ENCODE measurements at regions not wholly inside any gene's neighbourhood (a gene's known extent, or its start where the extent isn't known, plus 50 kb on each side); places are given as distances from the start of the nearest gene placed in this dataset.

DNA sequence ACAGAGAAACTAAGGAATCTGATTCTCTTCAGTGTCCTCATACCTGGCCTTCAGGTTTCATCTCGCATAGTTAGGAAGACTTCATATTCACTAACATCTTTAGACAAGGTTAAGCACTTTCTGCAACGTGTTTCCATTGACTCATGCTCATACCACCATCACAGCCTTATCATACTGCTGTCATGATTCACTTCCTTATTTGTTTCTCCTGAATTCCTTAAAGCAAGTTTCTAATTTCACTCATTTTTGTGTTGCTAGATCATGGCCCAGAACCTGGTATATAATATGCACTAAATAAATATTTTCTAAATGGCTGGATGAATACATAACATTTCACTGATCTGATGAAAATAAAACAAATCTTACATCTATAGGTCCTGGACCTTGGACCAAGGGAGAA is 472.9 kb downstream of the PRELID2 start:
- intact Hi-C loops (cut with DNase I), result no loop called here
- Histone ChIP-seq H3K36me3 (no peaks in the 10 kb centered on the region), H3K27ac (no peak overlapping the region), H3K4me1 (no peaks in the 10 kb centered on the region), H3K4me3 (no peak overlapping the region), H3K9me3 (no peaks in the 10 kb centered on the region), H3K27me3 (no peaks in the 10 kb centered on the region)
- TF ChIP-seq POLR2A (IDR thresholded peaks at IDR 0.05), result no peak
- TF ChIP-seq, protein P1, sequence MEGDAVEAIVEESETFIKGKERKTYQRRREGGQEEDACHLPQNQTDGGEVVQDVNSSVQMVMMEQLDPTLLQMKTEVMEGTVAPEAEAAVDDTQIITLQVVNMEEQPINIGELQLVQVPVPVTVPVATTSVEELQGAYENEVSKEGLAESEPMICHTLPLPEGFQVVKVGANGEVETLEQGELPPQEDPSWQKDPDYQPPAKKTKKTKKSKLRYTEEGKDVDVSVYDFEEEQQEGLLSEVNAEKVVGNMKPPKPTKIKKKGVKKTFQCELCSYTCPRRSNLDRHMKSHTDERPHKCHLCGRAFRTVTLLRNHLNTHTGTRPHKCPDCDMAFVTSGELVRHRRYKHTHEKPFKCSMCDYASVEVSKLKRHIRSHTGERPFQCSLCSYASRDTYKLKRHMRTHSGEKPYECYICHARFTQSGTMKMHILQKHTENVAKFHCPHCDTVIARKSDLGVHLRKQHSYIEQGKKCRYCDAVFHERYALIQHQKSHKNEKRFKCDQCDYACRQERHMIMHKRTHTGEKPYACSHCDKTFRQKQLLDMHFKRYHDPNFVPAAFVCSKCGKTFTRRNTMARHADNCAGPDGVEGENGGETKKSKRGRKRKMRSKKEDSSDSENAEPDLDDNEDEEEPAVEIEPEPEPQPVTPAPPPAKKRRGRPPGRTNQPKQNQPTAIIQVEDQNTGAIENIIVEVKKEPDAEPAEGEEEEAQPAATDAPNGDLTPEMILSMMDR (IDR thresholded peaks at IDR 0.05), result no peak
- no peak for DNase-seq
- 55 to 62% methylated on average over 2 of the region's 2 CpGs for WGBS, 2 donors

DNA sequence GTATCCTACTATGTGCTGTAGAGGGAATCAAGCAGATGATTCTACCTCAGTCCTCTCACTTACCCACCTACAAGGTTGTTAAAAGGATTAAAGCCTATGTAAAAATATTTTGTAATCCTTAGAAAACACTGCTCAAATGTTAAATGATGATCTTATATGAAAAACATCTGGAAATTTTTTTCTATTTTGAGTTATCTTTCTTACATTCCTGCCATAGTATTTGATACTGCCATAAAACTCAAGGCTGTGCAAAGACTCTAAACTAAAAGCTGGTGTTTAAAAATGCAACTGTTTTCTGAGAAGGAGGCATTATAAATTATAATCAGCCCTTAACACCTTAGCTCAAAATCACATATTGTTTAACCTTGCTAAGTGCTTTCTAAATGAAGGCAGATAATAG is 474.2 kb downstream of the PRELID2 start:
- Histone ChIP-seq H3K9me3 (no peaks in the 10 kb centered on the region), H3K4me3 (no peak overlapping the region), H3K27me3 (no peaks in the 10 kb centered on the region), H3K36me3 (no peaks in the 10 kb centered on the region), H3K27ac (no peak overlapping the region), H3K4me1 (no peaks in the 10 kb centered on the region)
- no peak for TF ChIP-seq POLR2A (IDR thresholded peaks at IDR 0.05)
- no peak for DNase-seq
- intact Hi-C loops (cut with DNase I), result no loop called here

DNA sequence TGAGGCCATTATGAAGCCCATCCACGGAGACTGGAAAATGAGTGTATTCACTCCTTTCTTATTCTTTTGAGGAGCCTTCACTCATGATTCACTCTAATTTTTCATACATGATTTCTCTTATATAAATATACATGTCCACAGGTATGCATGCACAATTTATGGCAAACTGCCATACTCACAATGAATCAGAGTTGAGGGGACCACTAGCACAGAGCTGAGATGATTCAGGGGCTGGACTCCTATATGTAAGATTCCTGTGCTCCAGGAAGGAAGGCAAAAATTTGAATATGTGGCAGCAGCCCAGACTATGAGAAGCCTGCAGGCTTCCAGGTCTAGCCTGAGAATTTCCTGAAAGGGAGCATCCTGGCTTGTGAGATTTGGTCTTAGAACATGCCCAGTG is 484.6 kb downstream of the PRELID2 start:
- Histone ChIP-seq H3K4me1 (no peaks in the 10 kb centered on the region), H3K9me3 (no peaks in the 10 kb centered on the region), H3K36me3 (no peaks in the 10 kb centered on the region), H3K27ac (no peak overlapping the region), H3K27me3 (no peaks in the 10 kb centered on the region), H3K4me3 (no peak overlapping the region)
- WGBS, 2 donors, result 55 to 73% methylated on average over 1 of the region's 1 CpG
- intact Hi-C loops (cut with DNase I), result no loop called here
- DNase-seq, result no peak
- TF ChIP-seq, protein P1 (IDR thresholded peaks at IDR 0.05), result no peak
- no peak for TF ChIP-seq POLR2A (IDR thresholded peaks at IDR 0.05)

DNA sequence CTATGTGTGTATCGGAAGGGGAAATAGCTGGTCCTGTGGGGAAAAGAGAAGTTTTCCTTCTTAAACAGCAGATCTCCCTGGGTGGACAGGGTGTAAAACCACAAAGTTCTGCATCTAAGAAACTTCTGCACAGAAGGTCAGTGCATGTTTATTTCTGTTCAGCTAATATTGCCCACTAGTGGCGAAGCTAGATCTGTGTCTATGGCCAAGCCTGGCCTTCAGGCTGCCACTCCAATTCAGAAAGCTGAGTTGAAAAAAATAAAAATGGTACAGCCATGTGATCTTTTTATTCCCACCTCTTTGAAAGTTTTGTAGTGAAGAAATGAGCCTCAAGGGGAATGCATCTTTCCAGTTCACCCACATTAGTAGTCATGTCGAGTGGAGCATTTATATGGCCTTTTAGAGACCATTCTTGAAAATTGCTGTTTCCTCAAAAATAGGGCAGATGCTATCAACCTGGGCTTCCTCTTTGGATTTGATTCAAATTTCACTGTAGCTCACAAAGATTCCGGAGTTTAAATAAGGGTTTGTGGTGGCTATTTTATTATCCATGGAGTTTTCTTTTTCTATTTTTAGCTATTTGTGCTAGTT is 488.0 kb downstream of the PRELID2 start:
- Histone ChIP-seq H3K4me3 (no peak overlapping the region), H3K27me3 (no peaks in the 10 kb centered on the region), H3K9me3 (no peaks in the 10 kb centered on the region), H3K27ac (no peak overlapping the region), H3K36me3 (no peaks in the 10 kb centered on the region), H3K4me1 (no peaks in the 10 kb centered on the region)
- 68% methylated on average over 4 of the region's 4 CpGs for WGBS, 2 donors
- TF ChIP-seq, protein P1 (IDR thresholded peaks at IDR 0.05), result peak in 3 of 6 experiments; percentile 2 to 49 (median 6)
- TF ChIP-seq POLR2A (IDR thresholded peaks at IDR 0.05), result no peak
- intact Hi-C loops (cut with DNase I), result no loop called here
- DNase-seq, result no peak

DNA sequence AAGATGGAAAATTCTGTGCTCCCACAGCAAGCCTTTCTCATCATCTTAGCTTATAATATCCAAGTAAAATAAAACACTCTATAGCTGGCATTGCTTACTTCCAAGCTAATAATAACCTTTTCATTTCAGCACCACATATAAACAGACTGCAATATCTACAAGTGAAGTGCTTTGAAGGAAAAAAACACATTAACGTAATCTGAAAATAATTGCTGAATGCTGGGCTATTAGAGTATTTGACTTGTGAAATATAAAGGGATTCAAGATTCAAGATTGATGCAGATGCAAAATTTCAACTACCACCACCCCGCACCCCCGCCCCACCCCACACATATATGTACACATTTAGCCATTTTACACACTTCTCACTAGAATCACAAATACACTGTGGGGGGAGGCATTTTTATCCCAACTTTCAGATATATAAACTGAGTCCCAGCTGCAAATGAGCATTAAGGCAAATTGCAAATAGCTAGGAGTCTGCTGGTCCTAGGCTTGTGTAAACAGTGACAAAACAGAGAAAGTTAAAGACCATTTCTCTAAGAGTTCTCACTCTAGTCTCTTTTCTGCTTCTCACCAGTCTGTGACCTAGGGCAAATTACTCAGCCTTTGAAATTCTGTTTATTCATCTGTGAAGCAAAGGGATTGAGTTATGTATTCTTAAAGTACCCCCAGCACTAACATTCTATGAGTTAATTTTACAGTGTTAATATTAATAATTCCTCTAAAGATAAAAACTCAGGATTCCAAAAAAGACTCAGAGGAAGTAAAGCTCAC is 489.4 kb downstream of the PRELID2 start:
- H3K27me3 ChIP-seq, result no peaks in the 10 kb centered on the region
- H3K4me1 ChIP-seq, result no peaks in the 10 kb centered on the region
- H3K36me3 ChIP-seq, result no peaks in the 10 kb centered on the region
- no peak overlapping the region for H3K4me3 ChIP-seq
- WGBS, 2 donors, result 67 to 89% methylated on average over 3 of the region's 3 CpGs
- DNase-seq, result no peak
- intact Hi-C loops (cut with DNase I), result no loop called here
- no peak overlapping the region for H3K27ac ChIP-seq
- no peak for TF ChIP-seq POLR2A (IDR thresholded peaks at IDR 0.05)
- TF ChIP-seq, protein P1 (IDR thresholded peaks at IDR 0.05), result no peak
- no peaks in the 10 kb centered on the region for H3K9me3 ChIP-seq

Measured in esophagus squamous epithelium (tissue), 5 donors.